T-cell (primary cell): ENCODE measurements at regions not wholly inside any gene's neighbourhood (a gene's known extent, or its start where the extent isn't known, plus 50 kb on each side); places are given as distances from the start of the nearest gene placed in this dataset.

Experiments
- ATAC-seq, 4 experiments: fragments of 200-7000 bp in 3 of 4; fragments of 150-1000 bp in 1 of 4; cut with Tn5 transposase; replicated peaks in 1 of 4; 1 replicate in 3 of 4; 2 replicates in 1 of 4; pipeline ENCODE4 v1.10.0; 2021; ENCODE audit warnings: moderate library complexity in 3 of 4, mild to moderate bottlenecking in 2 of 4, moderate number of reproducible peaks in 1 of 4
- CTCF ChIA-PET, 2 donors: fragments of 300-600 bp; sonication (Branson Sonifier 250); formaldehyde crosslinking; loops; one replicate each; lab custom pipeline; 2022; ENCODE audit warnings: antibody characterized with exemption in 2 of 2; lab: Charles Lee
- POLR2A ChIA-PET, 2 donors: fragments of 300-600 bp; sonication (Branson Sonifier 250); formaldehyde crosslinking; loops; one replicate each; lab custom pipeline; 2022; ENCODE audit warnings: antibody characterized with exemption in 2 of 2; lab: Charles Lee
- DNase-seq, 35 experiments: peaks; one replicate each; pipeline versions ENCODE4 v3.0.0 to v3.0.0-alpha.2; 2013 to 2023
- H3K27ac ChIP-seq: one replicate; pipeline ENCODE4 v1.5.1; 2013; ENCODE audit warnings: low read length
- H3K27me3 ChIP-seq, 2 experiments: replicated peaks in 1 of 2; 1 replicate in 1 of 2; 2 replicates in 1 of 2; pipeline versions ENCODE4 v1.6.1 to v1.7.0; 2013; ENCODE audit warnings: low read length in 1 of 2, mixed read lengths in 1 of 2; ENCODE audit not compliant: control insufficient read depth in 2 of 2, insufficient read depth in 2 of 2; ENCODE audit errors: extremely low read depth in 1 of 2
- H3K36me3 ChIP-seq, 2 donors: 1 replicate in 1 of 2; 2 replicates in 1 of 2; pipeline versions ENCODE4 v1.6.1 to v1.7.0; 2013; ENCODE audit warnings: low read length in 1 of 2; ENCODE audit not compliant: control insufficient read depth in 2 of 2, insufficient read depth in 1 of 2; ENCODE audit errors: extremely low read depth in 1 of 2
- H3K4me1 ChIP-seq, 2 experiments: 1 replicate in 1 of 2; 2 replicates in 1 of 2; pipeline versions ENCODE4 v1.6.1 to v1.7.0; 2013; ENCODE audit warnings: low read length in 2 of 2, mixed read lengths in 1 of 2; ENCODE audit not compliant: insufficient read depth in 2 of 2, control insufficient read depth in 1 of 2; ENCODE audit errors: extremely low read depth in 1 of 2
- H3K4me3 ChIP-seq, 2 donors: 1 replicate in 1 of 2; 2 replicates in 1 of 2; pipeline versions ENCODE4 v1.5.1 to v1.7.0; 2013; ENCODE audit warnings: mild to moderate bottlenecking in 2 of 2, low read length in 1 of 2, moderate library complexity in 1 of 2; ENCODE audit not compliant: control insufficient read depth in 1 of 2; ENCODE audit errors: extremely low read depth in 1 of 2
- H3K9me3 ChIP-seq: 2 replicates; pipeline ENCODE4 v1.7.0; 2013
- H3K27ac Mint-ChIP-seq, 2 donors: one replicate each; pipeline ENCODE4 v1.8.0; 2020 to 2021; ENCODE audit warnings: mild to moderate bottlenecking in 2 of 2, mixed read lengths in 2 of 2
- H3K27me3 Mint-ChIP-seq, 2 donors: one replicate each; pipeline ENCODE4 v1.8.0; 2021 to 2022; ENCODE audit warnings: mixed read lengths in 2 of 2
- H3K36me3 Mint-ChIP-seq: one replicate; pipeline ENCODE4 v1.8.0; 2021; ENCODE audit warnings: mixed read lengths
- H3K4me1 Mint-ChIP-seq, 3 donors: one replicate each; pipeline ENCODE4 v1.8.0; 2020 to 2022; ENCODE audit warnings: mixed read lengths in 3 of 3, mild to moderate bottlenecking in 1 of 3
- H3K4me3 Mint-ChIP-seq, 3 donors: one replicate each; pipeline ENCODE4 v1.8.0; 2020 to 2022; ENCODE audit warnings: mild to moderate bottlenecking in 3 of 3, mixed read lengths in 3 of 3, moderate library complexity in 3 of 3
- H3K9me3 Mint-ChIP-seq, 3 donors: one replicate each; pipeline ENCODE4 v1.8.0; 2020 to 2022; ENCODE audit warnings: mixed read lengths in 3 of 3
- WGBS: methylation state at CpG from one replicate; pipeline ENCODE4 v1.1.5; 2013; ENCODE audit warnings: missing lambda C conversion rate; ENCODE audit not compliant: insufficient coverage; 5-methylcytosine and 5-hydroxymethylcytosine counted together

- Histone ChIP-seq H3K4me3 (no peak overlapping the region), H3K27ac (no peak overlapping the region), H3K36me3 (no peaks in the 10 kb centered on the region), H3K4me1 (no peaks in the 10 kb centered on the region), H3K9me3 (no peaks in the 10 kb centered on the region), H3K27me3 (peaks cover 0 to 57% of the 10 kb centered on the region in 2 experiments)
- H3K4me3 Mint-ChIP-seq: no peak overlapping the region
- ChIA-PET POLR2A (no interaction called here), CTCF (interaction anchor here in 1 of 2 donors (0.5 kb wide), 1 partner anchor 1048 kb away, joined by 7 read pairs; no protein-coding TSS in a partner anchor)
- ATAC-seq (no peak), DNase-seq (no peak)
- H3K27ac Mint-ChIP-seq: no peak overlapping the region
- 79% methylated on average over 2 of the region's 2 CpGs for WGBS
- no peaks in the 10 kb centered on the region for H3K4me1 Mint-ChIP-seq
- no peaks in the 10 kb centered on the region for H3K9me3 Mint-ChIP-seq
- H3K36me3 Mint-ChIP-seq: no peaks in the 10 kb centered on the region
- peaks cover 40 to 46% of the 10 kb centered on the region in 2 donors for H3K27me3 Mint-ChIP-seq
These were observed 402.8 kb downstream of the MATN1 start for GRCh38 chr1:30320581-30320890.

DNA sequence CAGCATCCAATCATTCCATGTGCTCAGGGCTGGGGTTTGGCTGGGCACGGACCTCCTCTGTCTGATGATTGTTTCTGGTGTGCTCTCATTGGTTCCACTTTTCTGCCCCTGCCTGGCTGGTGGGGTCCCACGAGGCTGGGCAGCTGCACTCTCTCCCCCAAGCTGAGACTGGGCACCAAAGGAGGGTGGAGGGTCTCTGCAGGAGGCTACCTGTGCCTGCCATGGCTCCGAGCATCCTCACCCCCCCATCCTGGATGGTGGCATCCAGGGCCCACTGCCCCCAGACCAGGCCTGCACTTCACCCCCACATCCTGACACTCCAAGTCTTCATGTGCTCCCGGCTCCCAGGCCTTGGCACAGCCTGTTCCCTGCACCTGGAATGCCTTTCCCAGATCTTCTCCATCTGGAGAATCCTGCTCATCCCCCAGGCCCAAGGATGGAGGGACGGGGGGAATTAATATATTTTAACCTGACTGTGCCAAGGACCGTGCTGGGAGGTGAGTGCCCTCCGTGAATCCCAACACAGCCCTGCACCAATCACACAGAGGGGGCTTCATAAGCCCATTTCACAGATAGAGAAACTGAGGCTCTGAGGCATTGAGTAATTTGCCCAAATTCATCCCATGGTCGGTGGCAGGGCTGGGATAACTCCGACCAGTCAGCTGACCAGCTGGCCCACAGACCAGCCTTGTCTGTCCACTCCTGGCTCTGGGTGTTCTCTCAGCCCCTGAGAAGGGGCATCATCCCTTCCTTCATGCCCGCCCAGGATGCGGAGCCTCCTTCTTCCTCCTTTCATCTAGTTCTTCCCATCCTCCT is 403.4 kb downstream of the MATN1 start:
- ATAC-seq: no peak
- ChIA-PET CTCF (no interaction called here), POLR2A (no interaction called here)
- DNase-seq: no peak
- no peaks in the 10 kb centered on the region for H3K9me3 ChIP-seq
- peaks cover 0 to 59% of the 10 kb centered on the region in 2 experiments for H3K27me3 ChIP-seq
- no peaks in the 10 kb centered on the region for H3K36me3 Mint-ChIP-seq
- H3K4me1 Mint-ChIP-seq: no peaks in the 10 kb centered on the region
- 67% methylated on average over 4 of the region's 11 CpGs for WGBS
- peak overlapping the region in 1 of 2 donors; percentile 28 for H3K27ac Mint-ChIP-seq
- peaks cover 40 to 46% of the 10 kb centered on the region in 2 donors for H3K27me3 Mint-ChIP-seq
- no peaks in the 10 kb centered on the region for H3K9me3 Mint-ChIP-seq
- H3K4me1 ChIP-seq: no peaks in the 10 kb centered on the region
- no peak overlapping the region for H3K27ac ChIP-seq
- no peaks in the 10 kb centered on the region for H3K36me3 ChIP-seq
- no peak overlapping the region for H3K4me3 ChIP-seq
- no peak overlapping the region for H3K4me3 Mint-ChIP-seq

DNA sequence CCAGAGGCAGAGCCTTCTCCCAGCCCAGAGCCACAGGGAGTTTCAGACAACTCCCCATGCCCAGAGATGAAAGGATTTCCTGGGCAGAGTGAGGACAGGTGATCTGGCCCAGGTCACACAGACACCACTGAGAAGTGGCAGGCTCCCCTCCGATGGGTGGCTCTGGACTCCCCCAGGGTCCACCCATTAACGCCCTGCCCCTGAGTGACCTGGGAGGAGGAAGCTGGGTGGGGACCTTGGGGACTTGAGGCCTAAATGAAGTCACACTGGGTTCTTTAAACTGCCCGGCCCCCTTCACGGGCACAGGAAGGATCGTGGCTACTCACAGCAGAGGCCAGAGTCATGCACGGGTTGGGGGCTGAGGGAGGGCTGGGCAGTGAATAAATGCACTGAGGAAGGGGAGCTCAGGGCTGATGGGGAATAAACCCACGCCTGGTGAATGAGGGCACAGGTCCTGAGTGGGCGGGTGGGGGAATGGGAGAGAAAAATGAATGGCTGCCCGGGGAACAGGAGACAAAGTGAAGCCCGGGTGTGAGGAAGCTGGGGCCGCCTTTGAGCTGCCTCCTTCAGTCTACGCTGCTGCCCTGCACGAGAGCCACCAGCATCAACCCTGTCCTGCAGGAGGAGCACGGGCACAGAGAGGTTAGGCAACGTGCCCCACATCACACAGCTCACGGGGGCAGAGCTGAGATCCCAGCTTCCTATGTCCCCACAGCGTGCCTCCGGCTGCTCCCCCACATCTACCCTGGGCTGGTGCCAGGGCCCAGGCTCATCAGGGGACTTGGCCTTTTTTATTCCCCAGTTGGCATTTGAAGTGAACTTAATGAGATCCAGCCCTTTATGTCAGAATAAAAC is 404.3 kb downstream of the MATN1 start:
- 57% methylated on average over 16 of the region's 18 CpGs for WGBS

DNA sequence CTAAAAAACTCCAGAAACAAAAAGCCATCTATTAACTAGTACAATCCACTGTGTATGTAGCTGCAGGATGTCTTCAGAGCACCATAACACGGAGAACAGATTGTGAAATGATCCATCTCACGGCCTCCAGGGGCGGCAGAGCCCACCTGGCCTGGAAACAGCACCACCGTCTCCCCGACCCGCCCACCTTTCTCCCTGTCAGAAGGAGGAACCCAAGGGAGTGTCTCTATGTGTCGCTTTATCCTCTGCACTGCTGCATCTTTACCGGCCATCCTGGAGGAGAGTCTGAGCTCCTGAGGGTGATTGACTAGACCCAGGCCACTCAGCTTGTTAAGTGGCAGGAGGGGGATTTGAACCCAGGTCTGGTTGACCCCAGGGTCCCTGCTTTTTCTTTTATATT is 405.0 kb downstream of the MATN1 start:
- Histone ChIP-seq H3K27me3 (peaks cover 0 to 54% of the 10 kb centered on the region in 2 experiments), H3K27ac (no peak overlapping the region), H3K9me3 (no peaks in the 10 kb centered on the region), H3K4me3 (no peak overlapping the region), H3K4me1 (no peaks in the 10 kb centered on the region), H3K36me3 (no peaks in the 10 kb centered on the region)
- no peak overlapping the region for H3K27ac Mint-ChIP-seq
- no peaks in the 10 kb centered on the region for H3K9me3 Mint-ChIP-seq
- H3K36me3 Mint-ChIP-seq: no peaks in the 10 kb centered on the region
- DNase-seq (no peak), ATAC-seq (no peak)
- WGBS: 61% methylated on average over 7 of the region's 8 CpGs
- CTCF ChIA-PET: no interaction called here
- no peaks in the 10 kb centered on the region for H3K4me1 Mint-ChIP-seq
- POLR2A ChIA-PET: no interaction called here
- H3K27me3 Mint-ChIP-seq: peaks cover 32 to 49% of the 10 kb centered on the region in 2 donors
- H3K4me3 Mint-ChIP-seq: no peak overlapping the region

More for the DNA sequence above, 404.3 kb downstream of the MATN1 start:
- H3K27ac Mint-ChIP-seq: no peak overlapping the region
- H3K4me1 ChIP-seq: no peaks in the 10 kb centered on the region
- H3K4me3 ChIP-seq: no peak overlapping the region
- no peak overlapping the region for H3K4me3 Mint-ChIP-seq
- peaks cover 32 to 47% of the 10 kb centered on the region in 2 donors for H3K27me3 Mint-ChIP-seq
- no peaks in the 10 kb centered on the region for H3K4me1 Mint-ChIP-seq
- H3K36me3 Mint-ChIP-seq: no peaks in the 10 kb centered on the region
- no peaks in the 10 kb centered on the region for H3K9me3 ChIP-seq
- H3K36me3 ChIP-seq: no peaks in the 10 kb centered on the region
- no peaks in the 10 kb centered on the region for H3K9me3 Mint-ChIP-seq
- DNase-seq: no peak
- POLR2A ChIA-PET: no interaction called here
- H3K27ac ChIP-seq: no peak overlapping the region
- CTCF ChIA-PET: no interaction called here
- H3K27me3 ChIP-seq: peaks cover 0 to 59% of the 10 kb centered on the region in 2 experiments
- no peak for ATAC-seq

DNA sequence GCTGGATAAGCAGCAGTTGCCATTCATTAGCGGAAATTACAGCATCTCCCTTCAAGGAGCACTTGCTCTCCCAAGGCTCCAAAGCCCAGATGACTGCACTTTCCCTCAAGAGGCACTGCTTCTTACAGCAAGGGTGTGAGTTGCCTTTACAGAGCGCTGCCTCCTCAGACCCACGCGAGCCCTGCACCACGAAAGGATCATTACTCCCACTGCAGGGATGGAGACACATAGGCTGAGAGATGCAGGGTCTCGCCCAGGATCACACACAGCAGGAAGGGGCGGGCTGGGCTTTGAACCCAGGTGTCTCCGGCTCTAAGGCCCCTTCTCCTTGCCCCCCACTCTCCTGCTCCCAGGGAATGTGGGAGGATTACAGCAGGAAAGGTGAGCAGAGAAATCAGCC is 405.5 kb downstream of the MATN1 start:
- no peaks in the 10 kb centered on the region for H3K9me3 Mint-ChIP-seq
- no peak for DNase-seq
- 69% methylated on average over 5 of the region's 8 CpGs for WGBS

GRCh38 chr1:30316056-30316455 is 407.3 kb downstream of the MATN1 start:
- POLR2A ChIA-PET: no interaction called here
- ATAC-seq: no peak
- 60% methylated on average over 1 of the region's 2 CpGs for WGBS
- Histone ChIP-seq H3K27me3 (peaks cover 0 to 50% of the 10 kb centered on the region in 2 experiments), H3K4me3 (no peak overlapping the region), H3K36me3 (no peaks in the 10 kb centered on the region), H3K9me3 (no peaks in the 10 kb centered on the region), H3K4me1 (no peaks in the 10 kb centered on the region), H3K27ac (no peak overlapping the region)
- H3K27ac Mint-ChIP-seq: no peak overlapping the region
- H3K9me3 Mint-ChIP-seq: no peaks in the 10 kb centered on the region
- no peaks in the 10 kb centered on the region for H3K36me3 Mint-ChIP-seq
- no peak for DNase-seq
- peaks cover 36 to 52% of the 10 kb centered on the region in 2 donors for H3K27me3 Mint-ChIP-seq
- H3K4me3 Mint-ChIP-seq: no peak overlapping the region
- no peaks in the 10 kb centered on the region for H3K4me1 Mint-ChIP-seq
- CTCF ChIA-PET: no interaction called here

More for the DNA sequence above, 405.5 kb downstream of the MATN1 start:
- no peak for ATAC-seq
- no peaks in the 10 kb centered on the region for H3K36me3 Mint-ChIP-seq
- Histone ChIP-seq H3K4me3 (no peak overlapping the region), H3K36me3 (no peaks in the 10 kb centered on the region), H3K27ac (no peak overlapping the region), H3K9me3 (no peaks in the 10 kb centered on the region), H3K27me3 (peaks cover 0 to 55% of the 10 kb centered on the region in 2 experiments), H3K4me1 (no peaks in the 10 kb centered on the region)
- CTCF ChIA-PET: no interaction called here
- POLR2A ChIA-PET: no interaction called here
- H3K27ac Mint-ChIP-seq: no peak overlapping the region
- H3K27me3 Mint-ChIP-seq: peaks cover 31 to 46% of the 10 kb centered on the region in 2 donors
- H3K4me3 Mint-ChIP-seq: no peak overlapping the region
- H3K4me1 Mint-ChIP-seq: no peaks in the 10 kb centered on the region
